ENCODE measurements at regions not wholly inside any gene's neighbourhood (a gene's known extent, or its start where the extent isn't known, plus 50 kb on each side); places are given as distances from the start of the nearest gene placed in this dataset.

DNA sequence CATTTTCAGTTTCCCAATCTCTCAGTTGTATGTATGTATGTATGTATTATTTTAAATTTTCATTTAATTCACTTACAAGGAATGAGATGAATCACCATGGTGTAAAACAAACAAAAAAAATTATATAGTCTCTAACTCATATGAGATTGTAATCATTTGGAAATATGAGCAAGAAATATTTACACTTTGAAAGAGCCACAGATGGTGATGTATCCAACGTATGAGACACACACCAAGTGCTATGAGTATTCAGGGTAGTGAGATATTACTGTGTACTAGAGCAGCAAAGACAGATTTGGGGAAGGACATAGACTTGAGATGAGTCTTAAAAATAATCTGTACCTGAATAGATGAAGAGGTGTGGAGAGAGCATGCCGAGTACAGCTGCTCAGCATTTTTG, 1154.4 kb downstream of the RAPGEF2 start:
- BruUV-seq (replicated peaks) = no TSS peak
- ChIA-PET CTCF (interaction anchor here (0.6 kb wide), 1 partner anchor 12 kb away, joined by 3 read pairs; no protein-coding TSS in a partner anchor), POLR2A (no interaction called here)
- no peak for DNase-seq (ENCODE audit: unreplicated experiment)
- TF ChIP-seq, protein P1, sequence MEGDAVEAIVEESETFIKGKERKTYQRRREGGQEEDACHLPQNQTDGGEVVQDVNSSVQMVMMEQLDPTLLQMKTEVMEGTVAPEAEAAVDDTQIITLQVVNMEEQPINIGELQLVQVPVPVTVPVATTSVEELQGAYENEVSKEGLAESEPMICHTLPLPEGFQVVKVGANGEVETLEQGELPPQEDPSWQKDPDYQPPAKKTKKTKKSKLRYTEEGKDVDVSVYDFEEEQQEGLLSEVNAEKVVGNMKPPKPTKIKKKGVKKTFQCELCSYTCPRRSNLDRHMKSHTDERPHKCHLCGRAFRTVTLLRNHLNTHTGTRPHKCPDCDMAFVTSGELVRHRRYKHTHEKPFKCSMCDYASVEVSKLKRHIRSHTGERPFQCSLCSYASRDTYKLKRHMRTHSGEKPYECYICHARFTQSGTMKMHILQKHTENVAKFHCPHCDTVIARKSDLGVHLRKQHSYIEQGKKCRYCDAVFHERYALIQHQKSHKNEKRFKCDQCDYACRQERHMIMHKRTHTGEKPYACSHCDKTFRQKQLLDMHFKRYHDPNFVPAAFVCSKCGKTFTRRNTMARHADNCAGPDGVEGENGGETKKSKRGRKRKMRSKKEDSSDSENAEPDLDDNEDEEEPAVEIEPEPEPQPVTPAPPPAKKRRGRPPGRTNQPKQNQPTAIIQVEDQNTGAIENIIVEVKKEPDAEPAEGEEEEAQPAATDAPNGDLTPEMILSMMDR (IDR thresholded peaks at IDR 0.05; ENCODE audit: unreplicated experiment) = no peak
- peaks cover 6% of the 10 kb centered on the region for H3K36me3 Mint-ChIP-seq (ENCODE audit: insufficient read depth, unreplicated experiment)
- H3K27me3 Mint-ChIP-seq (ENCODE audit: insufficient read depth, unreplicated experiment) = no peaks in the 10 kb centered on the region
- H3K4me1 Mint-ChIP-seq (ENCODE audit: insufficient read depth, unreplicated experiment) = no peaks in the 10 kb centered on the region
- H3K4me3 Mint-ChIP-seq (ENCODE audit: unreplicated experiment) = no peak overlapping the region
- no peak overlapping the region for H3K27ac Mint-ChIP-seq (ENCODE audit: low read depth, unreplicated experiment)
- intact Hi-C loops (cut with micrococcal nuclease) = no loop called here
- H3K9me3 Mint-ChIP-seq (ENCODE audit: unreplicated experiment) = no peaks in the 10 kb centered on the region

DNA sequence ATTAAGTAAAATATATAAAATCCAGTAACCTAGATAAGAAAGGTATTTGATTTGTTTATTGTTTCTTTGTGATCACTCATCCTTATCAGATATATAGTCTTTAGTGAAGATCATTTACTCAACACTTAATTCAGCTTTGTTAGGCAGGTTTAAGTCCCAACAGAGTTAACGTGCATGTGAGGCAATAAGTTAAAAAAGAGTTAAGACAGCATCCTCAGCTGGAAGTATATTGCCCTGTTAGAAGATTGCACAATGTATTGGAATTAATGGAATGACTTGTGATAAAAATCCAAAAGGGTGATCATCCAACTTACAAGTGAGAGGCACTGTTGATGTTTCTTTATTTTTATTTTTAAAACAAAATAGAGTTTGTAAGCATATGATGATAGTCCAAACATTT, 1162.1 kb downstream of the RAPGEF2 start:
- POLR2A ChIA-PET = no interaction called here
- Mint-ChIP-seq H3K4me3 (ENCODE audit: unreplicated experiment) (no peak overlapping the region), H3K27ac (ENCODE audit: low read depth, unreplicated experiment) (no peak overlapping the region), H3K27me3 (ENCODE audit: insufficient read depth, unreplicated experiment) (no peaks in the 10 kb centered on the region), H3K4me1 (ENCODE audit: insufficient read depth, unreplicated experiment) (no peaks in the 10 kb centered on the region), H3K9me3 (ENCODE audit: unreplicated experiment) (no peaks in the 10 kb centered on the region), H3K36me3 (ENCODE audit: insufficient read depth, unreplicated experiment) (no peaks in the 10 kb centered on the region)
- no peak for DNase-seq (ENCODE audit: unreplicated experiment)
- CTCF ChIA-PET = no interaction called here
- BruUV-seq (replicated peaks) = no TSS peak
- intact Hi-C loops (cut with micrococcal nuclease) = no loop called here
- TF ChIP-seq, protein P1 (IDR thresholded peaks at IDR 0.05; ENCODE audit: unreplicated experiment) = no peak

DNA sequence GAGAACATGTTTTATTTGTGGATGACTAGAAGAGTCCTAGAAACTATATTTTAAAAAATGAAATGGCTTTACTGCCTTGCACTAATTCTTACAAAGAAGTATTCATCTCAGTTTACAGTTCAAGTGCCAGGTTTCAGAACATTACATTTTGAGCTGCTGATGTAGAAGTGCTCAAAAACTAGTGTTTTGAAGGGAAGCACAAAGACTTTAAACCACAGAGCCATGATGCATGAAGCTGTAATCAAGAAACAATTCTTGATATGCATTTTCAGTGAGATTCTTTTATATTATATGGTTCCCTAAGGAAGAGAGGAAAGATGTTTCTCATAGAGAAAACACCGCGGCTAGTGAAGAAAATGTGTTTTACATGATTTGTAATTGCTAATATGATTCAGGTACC, 1163.0 kb downstream of the RAPGEF2 start:
- no peak overlapping the region for H3K27ac Mint-ChIP-seq (ENCODE audit: low read depth, unreplicated experiment)
- no peaks in the 10 kb centered on the region for H3K9me3 Mint-ChIP-seq (ENCODE audit: unreplicated experiment)
- no peaks in the 10 kb centered on the region for H3K27me3 Mint-ChIP-seq (ENCODE audit: insufficient read depth, unreplicated experiment)
- CTCF ChIA-PET = no interaction called here
- H3K36me3 Mint-ChIP-seq (ENCODE audit: insufficient read depth, unreplicated experiment) = no peaks in the 10 kb centered on the region
- H3K4me3 Mint-ChIP-seq (ENCODE audit: unreplicated experiment) = no peak overlapping the region
- no peaks in the 10 kb centered on the region for H3K4me1 Mint-ChIP-seq (ENCODE audit: insufficient read depth, unreplicated experiment)
- no TSS peak for BruUV-seq (replicated peaks)
- intact Hi-C loops (cut with micrococcal nuclease) = no loop called here
- no peak for DNase-seq (ENCODE audit: unreplicated experiment)
- POLR2A ChIA-PET = no interaction called here
- TF ChIP-seq, protein P1 (IDR thresholded peaks at IDR 0.05; ENCODE audit: unreplicated experiment) = no peak

DNA sequence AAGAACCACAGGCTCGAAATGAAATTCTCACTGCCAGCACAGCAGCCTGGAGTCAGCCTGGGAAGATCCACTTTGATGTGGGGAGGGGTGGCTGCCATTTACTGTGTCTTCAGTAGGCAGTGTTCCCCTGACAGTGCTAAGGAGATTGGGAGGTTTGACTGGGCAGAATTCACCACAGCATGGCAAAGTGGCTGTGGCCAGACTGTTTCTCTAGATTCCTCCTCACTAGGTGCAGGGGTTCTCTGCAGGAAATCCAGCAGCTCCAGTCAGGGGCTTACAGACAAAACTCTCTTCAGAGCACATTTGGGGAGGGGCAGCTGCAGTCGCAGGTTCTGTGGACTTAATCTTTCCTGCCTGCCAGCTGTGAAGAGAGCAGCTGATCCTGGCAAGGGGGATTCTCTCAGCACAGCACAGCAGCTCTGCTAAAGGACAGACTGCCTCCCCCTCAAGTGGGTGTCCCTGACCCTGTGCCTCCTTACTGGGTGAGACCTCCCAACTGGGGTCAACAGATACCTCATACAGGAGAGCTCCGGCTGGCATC, 1174.0 kb downstream of the RAPGEF2 start:
- peaks cover 7% of the 10 kb centered on the region for H3K9me3 Mint-ChIP-seq (ENCODE audit: unreplicated experiment)
- DNase-seq (ENCODE audit: unreplicated experiment) = no peak
- H3K27ac Mint-ChIP-seq (ENCODE audit: low read depth, unreplicated experiment) = no peak overlapping the region

More for the DNA sequence above, 1174.0 kb downstream of the RAPGEF2 start:
- TF ChIP-seq, protein P1 (IDR thresholded peaks at IDR 0.05; ENCODE audit: unreplicated experiment) = no peak
- Mint-ChIP-seq H3K4me3 (ENCODE audit: unreplicated experiment) (no peak overlapping the region), H3K36me3 (ENCODE audit: insufficient read depth, unreplicated experiment) (peaks cover 9% of the 10 kb centered on the region), H3K27me3 (ENCODE audit: insufficient read depth, unreplicated experiment) (no peaks in the 10 kb centered on the region), H3K4me1 (ENCODE audit: insufficient read depth, unreplicated experiment) (no peaks in the 10 kb centered on the region)
- intact Hi-C loops (cut with micrococcal nuclease) = no loop called here
- no TSS peak for BruUV-seq (replicated peaks)
- ChIA-PET CTCF (interaction anchor here (0.5 kb wide), 1 partner anchor 354 kb away, joined by 3 read pairs; no protein-coding TSS in a partner anchor), POLR2A (no interaction called here)
